SIG-M5 treated with dmso at 0.1 percent for 504 hours (cell line): ENCODE measurements at regions not wholly inside any gene's neighbourhood (a gene's known extent, or its start where the extent isn't known, plus 50 kb on each side); places are given as distances from the start of the nearest gene placed in this dataset.
"Not testable (repeated sequence)": the region's sequence is repeated elsewhere in the genome, so short reads cannot be mapped to it uniquely, and the experiment has no call there.

Source experiments
- DNase-seq: peaks from one replicate; lab custom pipeline; 2025; ENCODE audit not compliant: unreplicated experiment; lab: John Stamatoyannopoulos, UW

GRCh38 chr11:16542353-16542752, 186.0 kb upstream of the SOX6 start:
- no peak for DNase-seq

- DNase-seq, result no peak
These were observed 180.2 kb upstream of the SOX6 start for GRCh38 chr11:16536513-16536912.

- DNase-seq, result no peak
These were observed 172.3 kb upstream of the SOX6 start for GRCh38 chr11:16528639-16529038.

GRCh38 chr11:16527525-16528246, 171.3 kb upstream of the SOX6 start:
- no peak for DNase-seq

- DNase-seq, result no peak
These were observed 170.6 kb upstream of the SOX6 start for GRCh38 chr11:16526947-16527346.

GRCh38 chr11:16520713-16521112, 164.4 kb upstream of the SOX6 start:
- DNase-seq, result not testable (repeated sequence)

- no peak for DNase-seq
These were observed 156.5 kb upstream of the SOX6 start for GRCh38 chr11:16512899-16513241.

GRCh38 chr11:16512198-16512898, 156.0 kb upstream of the SOX6 start:
- DNase-seq, result no peak

GRCh38 chr11:16511116-16512114, 155.1 kb upstream of the SOX6 start:
- DNase-seq, result no peak

- no peak for DNase-seq
These were observed 149.1 kb upstream of the SOX6 start for GRCh38 chr11:16505481-16505880.

GRCh38 chr11:16503891-16504290, 147.5 kb upstream of the SOX6 start:
- DNase-seq, result not testable (repeated sequence)

GRCh38 chr11:16494918-16495691, 138.8 kb upstream of the SOX6 start:
- DNase-seq, result no peak

GRCh38 chr11:16484434-16484833, 128.1 kb upstream of the SOX6 start:
- DNase-seq, result no peak

- no peak for DNase-seq
These were observed 118.3 kb upstream of the SOX6 start for GRCh38 chr11:16474659-16475058.

GRCh38 chr11:16469968-16470367, 113.6 kb upstream of the SOX6 start:
- no peak for DNase-seq

- no peak for DNase-seq
These were observed 112.5 kb upstream of the SOX6 start for GRCh38 chr11:16468735-16469453.

- no peak for DNase-seq
These were observed 104.2 kb upstream of the SOX6 start for GRCh38 chr11:16460508-16460907.

- DNase-seq, result no peak
These were observed 100.0 kb upstream of the SOX6 start for GRCh38 chr11:16456366-16456765.

GRCh38 chr11:16454289-16454863, 98.0 kb upstream of the SOX6 start:
- no peak for DNase-seq
